GM12873 (cell line): ENCODE measurements at regions not wholly inside any gene's neighbourhood (a gene's known extent, or its start where the extent isn't known, plus 50 kb on each side); places are given as distances from the start of the nearest gene placed in this dataset.

Experiments used
- CTCF ChIP-seq: IDR thresholded peaks from 2 replicates; pipeline ENCODE4 v1.5.1; 2012; ENCODE audit warnings: low read depth, mild to moderate bottlenecking, moderate library complexity, low read length, control low read depth; ENCODE audit not compliant: insufficient read depth; ENCODE audit errors: missing control alignments

GRCh38 chr6:92762443-92763273, 656.7 kb downstream of the EPHA7 start:
- TF ChIP-seq CTCF: no peak

DNA sequence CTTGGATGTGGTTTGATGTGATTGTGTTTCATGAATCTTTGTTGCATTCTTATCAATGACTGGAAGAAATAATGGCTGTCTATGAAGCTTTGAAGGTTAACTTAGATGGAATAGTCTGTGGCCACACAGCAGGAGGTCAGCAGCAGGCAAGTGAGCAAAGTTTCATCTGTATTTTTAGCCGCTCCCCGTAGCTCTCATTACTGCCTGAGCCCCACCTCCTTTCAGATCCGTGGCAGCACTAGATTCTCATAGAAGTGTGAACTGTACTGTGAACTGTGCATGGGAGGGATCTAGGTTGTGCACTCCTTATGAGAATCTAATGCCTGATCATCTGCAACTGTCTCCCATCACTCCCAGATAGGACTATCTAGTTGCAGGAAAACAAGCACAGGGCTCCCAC, 660.2 kb downstream of the EPHA7 start:
- TF ChIP-seq CTCF: no peak

- no peak for TF ChIP-seq CTCF
These were observed 661.4 kb downstream of the EPHA7 start for GRCh38 chr6:92757925-92758324.

DNA sequence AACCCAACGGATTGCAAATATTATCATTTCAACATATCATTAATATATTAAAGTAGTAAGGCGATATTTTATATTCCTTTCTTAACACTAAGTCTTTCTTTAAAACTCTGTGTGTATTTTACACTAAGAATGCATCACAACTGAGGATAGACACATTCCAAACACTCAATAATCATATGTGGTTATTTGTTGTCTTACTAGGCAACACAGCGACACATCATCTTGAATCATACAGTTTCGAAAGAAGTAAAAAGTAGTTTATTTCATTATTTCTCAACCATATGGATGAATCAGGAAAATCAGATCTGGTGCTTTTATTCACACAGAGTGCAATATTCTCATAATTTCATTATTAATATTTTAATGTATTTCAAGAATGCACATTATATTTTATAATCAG, 662.4 kb downstream of the EPHA7 start:
- TF ChIP-seq CTCF: no peak

DNA sequence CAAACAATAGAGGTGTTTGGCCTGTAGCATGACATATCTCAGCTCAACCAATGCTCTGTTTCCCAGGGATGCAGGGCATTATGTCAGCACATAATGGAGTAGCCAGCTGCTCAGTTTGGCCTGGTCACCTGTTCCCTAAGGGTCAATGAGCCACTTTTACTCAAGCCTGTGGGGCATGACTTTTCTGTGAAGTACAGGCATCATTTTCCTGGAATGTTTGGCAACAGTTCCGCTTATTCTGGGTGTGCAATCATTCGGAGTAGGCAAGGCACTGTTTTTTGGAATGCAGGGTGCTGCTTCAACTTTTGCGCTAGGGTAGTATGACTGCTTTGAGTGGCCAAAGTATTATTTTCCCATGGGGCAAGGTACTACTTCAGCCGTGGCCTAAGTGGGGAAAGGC, 665.4 kb downstream of the EPHA7 start:
- TF ChIP-seq CTCF: no peak

DNA sequence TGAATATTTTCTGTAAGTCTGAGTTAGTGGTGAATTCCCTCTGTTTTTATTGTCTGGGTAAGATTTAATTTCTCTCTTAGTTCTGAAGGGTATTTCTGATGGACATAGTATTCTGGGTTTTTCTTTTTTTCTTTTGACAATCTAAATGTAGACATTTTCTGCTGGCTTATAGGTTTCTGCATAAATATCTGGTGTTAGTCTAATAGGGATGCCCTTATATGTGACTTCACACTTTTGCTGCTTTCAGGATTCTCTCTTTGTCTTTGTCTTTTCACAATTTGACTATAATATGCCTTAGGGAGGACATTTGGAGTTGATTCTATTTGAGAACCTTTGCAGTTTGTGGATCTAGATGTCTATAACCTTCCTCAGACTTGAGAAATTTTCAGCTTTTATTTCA, 667.2 kb downstream of the EPHA7 start:
- TF ChIP-seq CTCF: no peak

DNA sequence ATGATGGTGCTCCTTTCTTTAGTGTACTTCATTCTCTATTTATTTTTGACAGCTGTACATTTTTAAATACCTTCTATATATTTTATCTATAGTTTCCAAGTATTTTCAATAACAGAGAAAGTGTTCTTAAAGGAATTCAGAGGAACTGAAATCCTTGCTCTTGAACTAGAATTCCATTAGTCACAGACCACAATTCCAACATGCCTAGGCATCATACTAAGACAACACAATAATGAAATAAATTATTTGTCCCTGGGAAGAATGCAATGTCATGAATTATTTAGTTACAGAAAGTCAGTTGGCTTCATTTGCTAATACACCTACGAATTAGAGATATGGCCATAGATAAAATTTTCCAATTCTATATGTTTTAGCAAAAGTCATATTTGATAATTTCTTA, 671.2 kb downstream of the EPHA7 start:
- no peak for TF ChIP-seq CTCF
